ENCODE measurements at regions not wholly inside any gene's neighbourhood (a gene's known extent, or its start where the extent isn't known, plus 50 kb on each side); places are given as distances from the start of the nearest gene placed in this dataset.

GRCh38 chr2:56860991-56861390 is 677.2 kb downstream of the CCDC85A start:
- Histone ChIP-seq H3K4me1 (no peaks in the 10 kb centered on the region), H3K9me3 (no peaks in the 10 kb centered on the region), H3K36me3 (no peaks in the 10 kb centered on the region), H3K4me3 (no peak overlapping the region), H3K27me3 (no peaks in the 10 kb centered on the region), H3K27ac (no peak overlapping the region)
- TF ChIP-seq POLR2A (IDR thresholded peaks at IDR 0.05) = no peak
- DNase-seq = no peak

GRCh38 chr2:56871644-56872043 is 687.9 kb downstream of the CCDC85A start:
- TF ChIP-seq POLR2A (IDR thresholded peaks at IDR 0.05) (no peak), CTCF (IDR thresholded peaks at IDR 0.05) (no peak)
- no peak overlapping the region for H3K27ac ChIP-seq
- no peak overlapping the region for H3K4me3 ChIP-seq
- H3K9me3 ChIP-seq = no peaks in the 10 kb centered on the region
- DNase-seq = no peak
- no peaks in the 10 kb centered on the region for H3K36me3 ChIP-seq
- H3K27me3 ChIP-seq = no peaks in the 10 kb centered on the region
- H3K4me1 ChIP-seq = no peaks in the 10 kb centered on the region

GRCh38 chr2:56874717-56875116 is 690.9 kb downstream of the CCDC85A start:
- H3K27ac ChIP-seq = no peak overlapping the region
- no peaks in the 10 kb centered on the region for H3K4me1 ChIP-seq
- no peak for TF ChIP-seq CTCF (IDR thresholded peaks at IDR 0.05)
- TF ChIP-seq POLR2A (IDR thresholded peaks at IDR 0.05) = no peak
- no peaks in the 10 kb centered on the region for H3K36me3 ChIP-seq
- H3K4me3 ChIP-seq = no peak overlapping the region
- H3K9me3 ChIP-seq = no peaks in the 10 kb centered on the region
- DNase-seq = no peak
- no peaks in the 10 kb centered on the region for H3K27me3 ChIP-seq

GRCh38 chr2:56889738-56890137 is 705.9 kb downstream of the CCDC85A start:
- no peaks in the 10 kb centered on the region for H3K4me1 ChIP-seq
- TF ChIP-seq CTCF (IDR thresholded peaks at IDR 0.05) (no peak), POLR2A (IDR thresholded peaks at IDR 0.05) (no peak)

GRCh38 chr2:56892382-56892781 is 708.6 kb downstream of the CCDC85A start:
- Histone ChIP-seq H3K4me1 (no peaks in the 10 kb centered on the region), H3K36me3 (no peaks in the 10 kb centered on the region), H3K9me3 (no peaks in the 10 kb centered on the region), H3K27ac (no peak overlapping the region), H3K27me3 (no peaks in the 10 kb centered on the region), H3K4me3 (no peak overlapping the region)
- DNase-seq = no peak
- TF ChIP-seq POLR2A (IDR thresholded peaks at IDR 0.05) = no peak
- TF ChIP-seq CTCF (IDR thresholded peaks at IDR 0.05) = no peak

More at GRCh38 chr2:56889738-56890137, 705.9 kb downstream of the CCDC85A start:
- H3K27me3 ChIP-seq = no peaks in the 10 kb centered on the region
- DNase-seq = no peak
- no peaks in the 10 kb centered on the region for H3K9me3 ChIP-seq
- no peak overlapping the region for H3K4me3 ChIP-seq
- H3K27ac ChIP-seq = no peak overlapping the region
- no peaks in the 10 kb centered on the region for H3K36me3 ChIP-seq

GRCh38 chr2:56898986-56899385 is 715.2 kb downstream of the CCDC85A start:
- no peak overlapping the region for H3K4me3 ChIP-seq
- no peaks in the 10 kb centered on the region for H3K36me3 ChIP-seq
- no peak for DNase-seq
- no peaks in the 10 kb centered on the region for H3K9me3 ChIP-seq
- no peaks in the 10 kb centered on the region for H3K27me3 ChIP-seq
- H3K27ac ChIP-seq = no peak overlapping the region
- H3K4me1 ChIP-seq = no peaks in the 10 kb centered on the region
- TF ChIP-seq CTCF (IDR thresholded peaks at IDR 0.05) (no peak), POLR2A (IDR thresholded peaks at IDR 0.05) (no peak)
